HepG2 (cell line): ENCODE measurements at regions not wholly inside any gene's neighbourhood (a gene's known extent, or its start where the extent isn't known, plus 50 kb on each side); places are given as distances from the start of the nearest gene placed in this dataset.

Source experiments
- ATAC-seq: fragments of 200-7000 bp; cut with Tn5 transposase; 3 replicates; pipeline ENCODE4 v1.9.1; 2020; ENCODE audit warnings: mild to moderate bottlenecking, moderate library complexity
- BruUV-seq: library from RNA; stranded (reverse); fragments of 400-500 nt; replicated peaks from 2 replicates; lab custom pipeline; 2021; lab: Mats Ljungman, UMichigan
- CTCF ChIA-PET: fragments of 300-600 bp; formaldehyde crosslinking; extraction: SDS; loops from one replicate; lab custom pipeline; 2021; ENCODE audit warnings: low total read pairs, inconsistent platforms, low intra/inter-chr PET ratio; lab: Yijun Ruan, JAX
- POLR2A ChIA-PET: fragments of 350-600 bp; sonication (Branson Sonifier 250); formaldehyde crosslinking; loops from one replicate; lab custom pipeline; 2020; ENCODE audit warnings: antibody characterized with exemption, inconsistent platforms; lab: Yijun Ruan, JAX
- DNase-seq: peaks from one replicate; pipeline ENCODE4 v3.0.0-alpha.2; 2015; ENCODE audit warnings: low spot score
- FAIRE-seq: peaks from 3 replicates; lab custom pipeline; 2011; peaks lifted over from hg19 to GRCh38; lab: Jason Lieb, UNC
- H2AFZ ChIP-seq: one replicate; pipeline ENCODE4 v1.6.1; 2011; ENCODE audit warnings: low read length, inconsistent platforms
- H3K27ac ChIP-seq: fragments of 300-600 bp; 3 replicates; pipeline ENCODE4 v1.8.0; 2011; ENCODE audit warnings: mixed run types, mild to moderate bottlenecking, mixed read lengths, low read length, inconsistent platforms; ENCODE audit not compliant: insufficient read depth; ENCODE audit errors: extremely low read length
- H3K27me3 ChIP-seq, 2 experiments: fragments of 200-600 bp in 1 of 2; 2 replicates in 1 of 2; 3 replicates in 1 of 2; pipeline versions ENCODE4 v1.6.0 to v1.8.0; 2011; ENCODE audit warnings: low read length in 2 of 2, mild to moderate bottlenecking in 2 of 2, moderate library complexity in 2 of 2, inconsistent platforms in 1 of 2; ENCODE audit not compliant: insufficient read depth in 2 of 2, control insufficient read depth in 1 of 2
- H3K36me3 ChIP-seq, 2 experiments: fragments of 200-600 bp in 1 of 2; replicated peaks in 1 of 2; 2 replicates in 1 of 2; 3 replicates in 1 of 2; pipeline versions ENCODE4 v1.5.1 to v1.8.0; 2011; ENCODE audit warnings: low read length in 2 of 2, inconsistent platforms in 1 of 2; ENCODE audit not compliant: insufficient read depth in 2 of 2, control insufficient read depth in 1 of 2
- H3K4me1 ChIP-seq: 2 replicates; pipeline ENCODE4 v1.5.1; 2012; ENCODE audit warnings: low read length, inconsistent platforms; ENCODE audit not compliant: insufficient read depth
- H3K4me2 ChIP-seq: 2 replicates; pipeline ENCODE4 v1.6.0; 2011; ENCODE audit warnings: low read depth, low read length, inconsistent platforms
- H3K4me3 ChIP-seq, 3 experiments: fragments of 200-600 bp in 1 of 3; sonication (generic), shearing (Covaris generic) in 1 of 3; replicated peaks in 1 of 3; 2 replicates each; pipeline ENCODE4 v1.5.1; 2011 to 2016; ENCODE audit warnings: low read length in 3 of 3, inconsistent platforms in 2 of 3, low read depth in 2 of 3, mild to moderate bottlenecking in 2 of 3, control low read depth in 1 of 3, mixed read lengths in 1 of 3; ENCODE audit not compliant: insufficient read depth in 1 of 3
- H3K79me2 ChIP-seq: one replicate; pipeline ENCODE4 v1.6.1; 2011; ENCODE audit warnings: low read length, inconsistent platforms; ENCODE audit not compliant: insufficient read depth
- H3K9ac ChIP-seq: 2 replicates; pipeline ENCODE4 v1.6.0; 2011; ENCODE audit warnings: mild to moderate bottlenecking, low read depth, low read length, inconsistent platforms; ENCODE audit not compliant: insufficient read depth
- H3K9me3 ChIP-seq: 2 replicates; pipeline ENCODE4 v1.5.1; 2012; ENCODE audit warnings: mild to moderate bottlenecking, low read length
- H4K20me1 ChIP-seq: 2 replicates; pipeline ENCODE4 v1.6.0; 2011; ENCODE audit warnings: inconsistent platforms, mild to moderate bottlenecking, low read length, moderate library complexity; ENCODE audit not compliant: insufficient read depth
- ADNP ChIP-seq: sonication (generic); formaldehyde crosslinking; IDR thresholded peaks from 2 replicates; pipeline ENCODE4 v1.4.0; 2020; ENCODE audit warnings: missing genetic modification reagents
- CEBPB ChIP-seq: IDR thresholded peaks from 2 replicates; pipeline ENCODE4 v1.6.1; 2011; ENCODE audit warnings: low read depth, low read length, improper control_type of control experiment, borderline replicate concordance
- CENPX ChIP-seq: sonication (generic); formaldehyde crosslinking; IDR thresholded peaks from 2 replicates; pipeline ENCODE4 v1.9.0; 2021; ENCODE audit warnings: mild to moderate bottlenecking, missing genetic modification reagents, moderate library complexity
- CREB1 ChIP-seq, 2 experiments: fragments of 450-650 bp in 1 of 2; IDR thresholded peaks; 2 replicates each; pipeline ENCODE4 v1.6.1; 2016 to 2017; ENCODE audit warnings: control low read depth in 1 of 2, mild to moderate bottlenecking in 1 of 2, missing compliant biosample characterization in 1 of 2, missing genetic modification characterization in 1 of 2
- FOSL2 ChIP-seq: sonication (generic); formaldehyde crosslinking; IDR thresholded peaks from 2 replicates; pipeline ENCODE4 v1.4.0; 2020; ENCODE audit warnings: missing genetic modification reagents
- GTF2F1 ChIP-seq: fragments of 150-350 bp; IDR thresholded peaks from 2 replicates; pipeline ENCODE4 v1.6.1; 2014; ENCODE audit warnings: low read length
- IRF2 ChIP-seq: IDR thresholded peaks from 2 replicates; pipeline ENCODE4 v1.6.1; 2018; ENCODE audit warnings: missing genetic modification reagents, missing compliant biosample characterization
- PHF21A ChIP-seq: sonication (generic); formaldehyde crosslinking; IDR thresholded peaks from 2 replicates; pipeline ENCODE4 v1.5.0; 2020; ENCODE audit warnings: mild to moderate bottlenecking, missing genetic modification reagents
- RFXANK ChIP-seq: IDR thresholded peaks from 2 replicates; pipeline ENCODE4 v1.6.1; 2016
- RFXAP ChIP-seq: sonication (generic); formaldehyde crosslinking; IDR thresholded peaks from 2 replicates; pipeline ENCODE4 v1.4.0; 2020; ENCODE audit warnings: missing genetic modification reagents, borderline replicate concordance
- SMC3 ChIP-seq: IDR thresholded peaks from 2 replicates; pipeline ENCODE4 v1.6.1; 2011; ENCODE audit warnings: low read length, improper control_type of control experiment
- STAG1 ChIP-seq: sonication (generic); formaldehyde crosslinking; IDR thresholded peaks from 2 replicates; pipeline ENCODE4 v1.4.0; 2020; ENCODE audit warnings: missing genetic modification reagents
- ZC3H4 ChIP-seq: sonication (generic); formaldehyde crosslinking; IDR thresholded peaks from 2 replicates; pipeline ENCODE4 v1.4.0; 2020; ENCODE audit warnings: missing genetic modification reagents, borderline replicate concordance
- ZNF331 ChIP-seq: sonication (generic); formaldehyde crosslinking; IDR thresholded peaks from 2 replicates; pipeline ENCODE4 v1.4.0; 2020; ENCODE audit warnings: missing genetic modification reagents
- ZNF382 ChIP-seq: sonication (generic); formaldehyde crosslinking; IDR thresholded peaks from 2 replicates; pipeline ENCODE4 v1.5.0; 2020; ENCODE audit warnings: missing genetic modification reagents, mild to moderate bottlenecking, borderline replicate concordance
- ZNF816 ChIP-seq: sonication (generic); formaldehyde crosslinking; IDR thresholded peaks from 2 replicates; pipeline ENCODE4 v1.8.0; 2022; ENCODE audit warnings: missing genetic modification reagents, mild to moderate bottlenecking, borderline replicate concordance
- WGBS: methylation state at CpG from one replicate; pipeline ENCODE4 v1.1.6; 2017; ENCODE audit warnings: low lambda C conversion rate; 5-methylcytosine and 5-hydroxymethylcytosine counted together
- in situ Hi-C: cut with HindIII; loops from 2 replicates; pipeline ENCODE4 v1.10.0; 2017; ENCODE audit warnings: low pct_unique_long_range_greater_than_20kb; ENCODE audit not compliant: extremely low pct_ligation_motif_present
- intact Hi-C: fragments of 100-400 bp; cut with micrococcal nuclease; formaldehyde crosslinking; loops from one replicate; pipeline ENCODE4 v1.10.0; 2022; ENCODE audit not compliant: unreplicated experiment
- TF ChIP-seq, protein P1 (sequence below): sonication (generic); formaldehyde crosslinking; IDR thresholded peaks from 2 replicates; pipeline ENCODE4 v1.5.0; 2020; ENCODE audit warnings: mild to moderate bottlenecking, missing genetic modification reagents, moderate library complexity

DNA sequence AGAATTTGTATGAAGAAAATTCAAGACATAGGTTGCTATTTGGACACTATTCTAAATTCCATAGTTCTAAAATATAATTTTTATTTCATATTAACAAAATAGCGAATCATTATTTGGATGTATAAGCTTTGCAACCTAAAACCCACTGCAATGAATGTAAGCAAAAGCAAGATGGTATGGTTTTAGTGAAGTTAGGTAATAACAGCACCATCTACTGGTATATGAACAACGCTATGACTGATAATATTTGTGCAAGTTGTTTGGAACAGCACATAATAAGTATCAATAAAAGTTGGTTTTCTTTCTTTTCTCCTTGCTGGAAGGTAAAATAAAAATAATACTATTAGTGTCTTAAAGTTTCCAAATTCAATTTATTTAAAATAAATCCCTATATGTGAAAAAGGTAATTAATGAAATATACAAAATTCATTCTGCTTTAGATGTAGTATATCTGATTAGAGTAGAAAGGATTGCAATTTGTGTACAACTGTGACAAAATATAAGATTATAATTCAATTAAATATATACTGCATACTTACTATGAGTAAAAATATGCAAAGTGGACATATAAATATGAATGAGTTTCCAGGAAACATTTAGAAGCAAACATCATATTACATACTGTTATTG, 79.0 kb upstream of the LSM8 start:
- DNase-seq: no peak
- CTCF ChIA-PET: interaction anchor here (1.1 kb wide), 1 partner anchor 354 kb away, joined by 6 read pairs; no protein-coding TSS in a partner anchor
- in situ Hi-C loops: no loop called here

DNA sequence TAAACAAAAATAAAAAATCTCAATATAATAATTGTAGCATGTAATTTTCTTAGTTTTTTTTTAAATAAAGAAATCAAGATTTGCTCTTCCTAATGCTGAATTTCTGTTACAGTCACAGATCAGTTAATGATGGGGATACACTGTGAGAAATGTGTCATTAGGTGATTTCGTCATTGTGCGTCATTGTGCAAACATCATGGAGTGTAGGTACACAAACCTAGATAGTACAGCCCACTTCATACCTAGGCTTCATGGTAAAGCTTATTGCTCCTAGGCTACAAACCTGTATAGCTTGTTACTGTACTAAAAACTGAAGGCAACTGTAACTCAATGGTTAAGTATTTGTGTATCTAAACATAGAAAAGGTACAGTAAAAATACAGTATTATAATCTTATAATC, 74.4 kb upstream of the LSM8 start:
- H3K9me3 ChIP-seq: peaks cover 8% of the 10 kb centered on the region
- DNase-seq (peak; percentile 11), FAIRE-seq (no peak), ATAC-seq (no peak)
- no peak overlapping the region for H3K4me2 ChIP-seq
- H3K4me1 ChIP-seq: no peaks in the 10 kb centered on the region
- no peaks in the 10 kb centered on the region for H3K79me2 ChIP-seq
- no TSS peak for BruUV-seq
- no peak overlapping the region for H3K9ac ChIP-seq
- no peaks in the 10 kb centered on the region for H3K27me3 ChIP-seq
- TF ChIP-seq ZNF382 (CRISPR knock-in tag) (no peak), ZNF816 (CRISPR knock-in tag) (no peak), CEBPB (peak; percentile 32; the same call in 1 of the 2 replicates), ADNP (CRISPR knock-in tag) (no peak), ZNF331 (CRISPR knock-in tag) (no peak), FOSL2 (peak; percentile 52), ZC3H4 (no peak), PHF21A (CRISPR knock-in tag) (no peak), CREB1 (IDR thresholded peaks at IDR 0.05) (peak; percentile 44; the same call in 1 of the 2 replicates), CREB1 (CRISPR knock-in tag; IDR thresholded peaks at IDR 0.05) (peak; percentile 41; the same call in 1 of the 2 replicates), RFXANK (no peak), RFXAP (CRISPR knock-in tag) (no peak)
- intact Hi-C loops (no loop called here), in situ Hi-C loops (no loop called here)
- ChIA-PET POLR2A (no interaction called here), CTCF (no interaction called here)
- no peak overlapping the region for H3K4me3 ChIP-seq
- no peak overlapping the region for H3K27ac ChIP-seq
- H2AFZ ChIP-seq: no peak overlapping the region
- no peaks in the 10 kb centered on the region for H3K36me3 ChIP-seq
- 0% methylated on average over 2 of the region's 2 CpGs for WGBS
- H4K20me1 ChIP-seq: no peaks in the 10 kb centered on the region

More for the DNA sequence above, 79.0 kb upstream of the LSM8 start:
- no peaks in the 10 kb centered on the region for H3K4me1 ChIP-seq
- POLR2A ChIA-PET: no interaction called here
- no peaks in the 10 kb centered on the region for H4K20me1 ChIP-seq
- no peak overlapping the region for H2AFZ ChIP-seq
- H3K4me2 ChIP-seq: no peak overlapping the region
- H3K9ac ChIP-seq: no peak overlapping the region
- no peak for TF ChIP-seq IRF2 (CRISPR knock-in tag)
- TF ChIP-seq, protein P1, sequence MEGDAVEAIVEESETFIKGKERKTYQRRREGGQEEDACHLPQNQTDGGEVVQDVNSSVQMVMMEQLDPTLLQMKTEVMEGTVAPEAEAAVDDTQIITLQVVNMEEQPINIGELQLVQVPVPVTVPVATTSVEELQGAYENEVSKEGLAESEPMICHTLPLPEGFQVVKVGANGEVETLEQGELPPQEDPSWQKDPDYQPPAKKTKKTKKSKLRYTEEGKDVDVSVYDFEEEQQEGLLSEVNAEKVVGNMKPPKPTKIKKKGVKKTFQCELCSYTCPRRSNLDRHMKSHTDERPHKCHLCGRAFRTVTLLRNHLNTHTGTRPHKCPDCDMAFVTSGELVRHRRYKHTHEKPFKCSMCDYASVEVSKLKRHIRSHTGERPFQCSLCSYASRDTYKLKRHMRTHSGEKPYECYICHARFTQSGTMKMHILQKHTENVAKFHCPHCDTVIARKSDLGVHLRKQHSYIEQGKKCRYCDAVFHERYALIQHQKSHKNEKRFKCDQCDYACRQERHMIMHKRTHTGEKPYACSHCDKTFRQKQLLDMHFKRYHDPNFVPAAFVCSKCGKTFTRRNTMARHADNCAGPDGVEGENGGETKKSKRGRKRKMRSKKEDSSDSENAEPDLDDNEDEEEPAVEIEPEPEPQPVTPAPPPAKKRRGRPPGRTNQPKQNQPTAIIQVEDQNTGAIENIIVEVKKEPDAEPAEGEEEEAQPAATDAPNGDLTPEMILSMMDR (CRISPR knock-in tag): peak; percentile 57
- peak; percentile 27; the same call in 1 of the 2 replicates for TF ChIP-seq SMC3
- peak; percentile 64 for TF ChIP-seq STAG1
- no peak for TF ChIP-seq GTF2F1
- no peak for TF ChIP-seq CENPX (CRISPR knock-in tag)
- no peak overlapping the region for H3K27ac ChIP-seq
- ATAC-seq: peak; percentile 54; the same call in 1 of the 3 replicates
- H3K79me2 ChIP-seq: no peaks in the 10 kb centered on the region
- no peak for FAIRE-seq
- H3K4me3 ChIP-seq: no peak overlapping the region
- H3K36me3 ChIP-seq: no peaks in the 10 kb centered on the region
- H3K27me3 ChIP-seq: no peaks in the 10 kb centered on the region
- intact Hi-C loops: loop anchor here (1.0 kb wide), 1 partner anchor 355 kb away; no protein-coding TSS in a partner anchor
- no TSS peak for BruUV-seq
- 0% methylated on average over 2 of the region's 2 CpGs for WGBS
- no peaks in the 10 kb centered on the region for H3K9me3 ChIP-seq
